GM21619 (cell line): ENCODE measurements at regions not wholly inside any gene's neighbourhood (a gene's known extent, or its start where the extent isn't known, plus 50 kb on each side); places are given as distances from the start of the nearest gene placed in this dataset.

Experiments used
- ATAC-seq: cut with Tn5 transposase; IDR thresholded peaks from one replicate; pipeline ENCODE4 v1.9.1; 2021; ENCODE audit not compliant: unreplicated experiment

DNA sequence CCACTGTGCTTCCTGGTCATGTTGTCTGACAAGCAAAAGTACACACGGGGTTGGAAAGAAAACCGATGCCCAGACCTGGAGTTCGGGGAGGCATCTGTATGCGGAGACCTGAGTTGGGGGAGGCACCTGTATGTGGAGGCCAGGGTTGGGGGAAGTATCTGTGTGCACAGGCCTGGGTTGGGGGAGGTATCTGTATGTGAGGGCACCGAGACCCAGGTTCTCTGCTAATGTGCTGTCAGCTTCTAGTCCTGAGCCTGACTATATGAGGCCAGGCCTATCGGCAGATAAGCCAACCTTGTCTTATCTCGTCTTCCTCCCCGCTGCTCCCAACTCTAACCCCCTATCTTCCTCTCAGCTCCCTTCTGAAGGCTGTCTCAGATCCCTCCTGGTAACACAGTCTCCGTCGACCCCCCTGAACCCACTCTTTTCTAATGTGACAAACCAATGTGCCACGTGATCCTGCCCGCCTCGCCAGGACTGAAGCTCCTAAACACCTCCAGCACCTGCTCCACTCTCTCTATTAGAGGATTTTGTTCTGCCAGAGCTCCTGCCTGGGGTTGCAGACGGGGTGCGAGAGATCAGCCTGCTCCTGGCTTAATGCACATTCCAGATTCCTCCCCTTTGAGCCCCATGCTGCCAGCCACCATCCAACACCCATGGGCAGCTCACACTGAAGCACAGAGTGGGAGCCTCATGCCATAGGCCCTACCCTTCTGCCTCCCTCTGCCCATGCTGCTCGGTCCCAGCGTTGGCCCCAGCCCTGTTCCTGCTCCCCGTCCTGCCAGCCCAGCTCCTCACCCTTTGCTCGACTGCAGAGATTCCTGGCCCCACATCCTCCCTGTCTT is 188.4 kb downstream of the SH3BP4 start:
- ATAC-seq: no peak

DNA sequence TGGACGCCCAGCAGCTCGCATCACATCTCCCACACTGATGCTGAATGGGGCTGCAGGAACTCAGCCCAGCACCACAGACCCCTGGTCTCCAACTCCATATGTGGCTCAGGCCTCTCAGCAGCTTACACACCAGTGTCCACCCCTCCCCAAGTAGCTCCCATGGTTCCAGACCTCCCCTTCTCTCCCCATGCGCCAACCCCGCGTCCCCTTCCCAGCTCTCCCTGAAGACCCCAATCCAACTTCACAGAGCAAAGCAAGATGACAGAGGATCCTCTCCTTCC is 188.9 kb downstream of the SH3BP4 start:
- ATAC-seq: no peak

DNA sequence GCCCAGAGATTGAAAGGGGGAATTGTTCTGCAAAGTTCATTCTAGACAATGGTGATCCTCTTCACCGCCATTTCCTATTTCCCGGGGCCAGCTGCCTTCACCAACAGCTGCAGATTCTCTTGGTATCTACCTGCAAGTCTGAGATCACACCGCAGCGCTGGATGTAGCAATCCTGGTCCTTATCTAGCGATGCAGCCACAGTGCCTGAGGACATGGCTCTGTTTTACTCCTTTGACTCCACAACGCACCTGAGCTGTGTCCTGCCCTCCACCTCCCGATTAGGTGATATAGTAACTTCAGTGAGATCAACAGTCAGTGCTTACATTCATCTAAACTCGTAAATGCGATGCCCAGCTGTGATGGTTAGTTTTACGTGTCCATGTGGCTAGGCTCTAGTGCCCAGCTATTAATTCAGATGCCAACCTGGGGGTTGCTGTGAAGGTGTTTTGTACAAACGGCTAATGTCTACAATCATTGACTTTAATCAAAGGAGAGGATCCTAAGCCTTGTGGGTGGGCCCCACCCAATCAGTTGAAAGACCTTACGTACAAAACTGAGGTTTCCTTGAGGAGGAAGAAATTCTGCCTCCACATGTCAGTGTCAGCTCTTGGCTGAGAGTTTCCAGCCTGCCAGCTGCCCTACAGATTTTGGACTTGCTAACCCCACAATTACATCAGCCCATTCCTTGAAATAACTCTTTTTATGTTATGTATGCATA is 189.8 kb downstream of the SH3BP4 start:
- ATAC-seq: no peak

DNA sequence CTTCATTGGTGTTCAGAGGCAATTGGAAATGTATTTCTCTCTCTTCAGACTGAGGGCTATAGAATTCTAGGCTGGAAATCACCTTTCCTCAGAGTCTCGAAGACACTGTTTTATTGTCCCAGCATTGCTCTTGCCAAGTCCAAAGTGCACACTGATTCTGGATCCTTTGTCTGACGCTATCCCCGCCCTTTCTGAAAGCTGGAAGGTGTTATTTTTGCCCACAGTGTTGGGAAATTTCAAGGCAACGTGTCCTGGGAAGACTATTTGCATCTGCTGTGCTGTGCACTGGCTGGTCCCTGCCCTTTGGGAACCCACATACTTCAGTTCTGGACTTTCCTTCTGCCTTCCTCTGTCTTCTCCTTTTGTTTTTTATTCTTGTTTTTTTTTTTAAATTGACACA is 190.8 kb downstream of the SH3BP4 start:
- no peak for ATAC-seq

DNA sequence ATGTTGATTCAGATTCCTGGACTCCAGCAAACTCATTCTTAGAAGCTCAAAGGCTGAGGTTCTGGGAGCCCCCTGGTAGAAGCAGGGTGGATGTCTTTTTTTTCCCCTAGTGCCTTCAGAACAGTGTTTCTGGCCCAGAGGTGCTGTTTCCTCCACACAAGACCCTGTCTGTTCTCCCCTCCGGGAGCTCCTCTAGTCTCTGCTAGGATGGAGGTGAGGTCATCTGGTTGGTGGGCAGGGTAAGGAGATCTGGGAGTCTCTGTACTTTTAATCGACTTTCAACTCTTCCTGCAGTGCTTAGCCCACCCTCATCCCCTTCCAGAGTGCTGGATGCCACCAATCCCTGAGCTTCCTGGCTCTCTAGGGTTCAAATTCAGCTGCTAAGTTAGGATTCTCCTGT is 192.0 kb downstream of the SH3BP4 start:
- ATAC-seq: no peak

DNA sequence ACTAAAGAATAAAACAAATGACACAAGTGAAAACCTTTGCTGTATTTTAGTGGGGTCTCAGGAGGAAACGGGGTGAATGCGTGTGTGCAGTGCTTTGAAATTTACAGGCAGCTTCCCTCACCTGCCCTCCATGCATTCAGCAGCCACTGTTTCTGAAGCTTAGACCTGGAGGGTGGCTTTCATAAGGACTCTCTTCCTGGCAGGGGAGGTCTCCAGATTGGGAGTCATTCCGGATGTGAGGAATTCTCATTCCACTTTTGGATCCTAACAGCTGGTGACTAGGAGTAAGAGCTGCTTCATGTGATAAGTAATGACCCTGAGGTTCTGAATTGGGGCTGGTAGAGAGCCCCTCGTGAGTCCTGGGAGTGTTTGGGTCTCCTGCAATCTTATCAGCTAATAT is 192.5 kb downstream of the SH3BP4 start:
- no peak for ATAC-seq

DNA sequence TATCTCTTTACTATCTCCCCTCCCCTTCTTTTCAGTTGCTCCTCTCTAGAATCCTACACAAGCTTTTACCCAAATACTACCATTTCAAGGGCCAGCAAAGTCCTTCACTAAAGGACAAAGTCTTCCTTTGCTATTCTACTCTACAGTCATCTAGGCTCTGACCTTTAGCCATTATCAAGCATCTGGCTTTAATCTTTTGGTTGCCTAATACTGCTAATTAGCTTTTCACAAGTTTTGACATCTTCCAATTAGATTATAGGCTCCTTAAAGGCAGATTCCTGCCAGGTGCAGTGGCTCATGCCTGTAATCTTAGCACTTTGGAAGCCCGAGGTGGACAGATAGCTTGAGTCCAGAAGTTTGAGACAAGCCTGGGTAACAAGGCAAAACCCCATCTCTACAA is 194.4 kb downstream of the SH3BP4 start:
- no peak for ATAC-seq

DNA sequence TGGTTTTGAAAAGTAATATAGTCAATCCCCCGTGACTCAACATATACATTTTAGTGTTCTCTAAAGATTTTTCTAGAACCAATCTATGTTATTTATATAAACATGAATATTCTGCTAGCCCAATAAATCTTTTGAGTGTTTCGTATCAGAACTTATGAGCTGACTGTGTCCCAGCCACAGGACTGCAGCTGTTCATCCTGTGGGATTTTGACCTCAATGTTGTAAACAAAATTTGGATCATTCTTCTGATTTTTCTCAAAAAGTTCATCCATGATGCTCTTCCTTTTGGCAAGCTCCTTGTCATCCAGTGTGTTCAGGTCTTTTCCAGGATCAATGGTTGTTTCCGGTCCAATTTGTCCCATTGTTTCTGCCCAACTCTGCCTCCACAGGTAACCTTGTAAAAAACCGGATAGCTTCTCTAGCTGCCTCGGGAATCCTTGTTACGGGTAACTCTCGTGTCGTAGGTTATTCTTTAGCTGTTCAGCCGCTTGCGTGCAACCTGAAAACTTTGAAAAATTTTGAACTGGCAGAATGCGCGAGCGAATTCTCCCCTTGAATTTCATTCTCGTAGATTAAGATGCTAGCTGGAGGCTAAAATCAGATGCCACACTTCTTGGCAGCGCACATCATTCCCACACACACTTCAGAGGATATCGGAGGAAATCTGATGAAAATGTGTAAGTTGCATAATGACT is 195.2 kb downstream of the SH3BP4 start:
- ATAC-seq: no peak

DNA sequence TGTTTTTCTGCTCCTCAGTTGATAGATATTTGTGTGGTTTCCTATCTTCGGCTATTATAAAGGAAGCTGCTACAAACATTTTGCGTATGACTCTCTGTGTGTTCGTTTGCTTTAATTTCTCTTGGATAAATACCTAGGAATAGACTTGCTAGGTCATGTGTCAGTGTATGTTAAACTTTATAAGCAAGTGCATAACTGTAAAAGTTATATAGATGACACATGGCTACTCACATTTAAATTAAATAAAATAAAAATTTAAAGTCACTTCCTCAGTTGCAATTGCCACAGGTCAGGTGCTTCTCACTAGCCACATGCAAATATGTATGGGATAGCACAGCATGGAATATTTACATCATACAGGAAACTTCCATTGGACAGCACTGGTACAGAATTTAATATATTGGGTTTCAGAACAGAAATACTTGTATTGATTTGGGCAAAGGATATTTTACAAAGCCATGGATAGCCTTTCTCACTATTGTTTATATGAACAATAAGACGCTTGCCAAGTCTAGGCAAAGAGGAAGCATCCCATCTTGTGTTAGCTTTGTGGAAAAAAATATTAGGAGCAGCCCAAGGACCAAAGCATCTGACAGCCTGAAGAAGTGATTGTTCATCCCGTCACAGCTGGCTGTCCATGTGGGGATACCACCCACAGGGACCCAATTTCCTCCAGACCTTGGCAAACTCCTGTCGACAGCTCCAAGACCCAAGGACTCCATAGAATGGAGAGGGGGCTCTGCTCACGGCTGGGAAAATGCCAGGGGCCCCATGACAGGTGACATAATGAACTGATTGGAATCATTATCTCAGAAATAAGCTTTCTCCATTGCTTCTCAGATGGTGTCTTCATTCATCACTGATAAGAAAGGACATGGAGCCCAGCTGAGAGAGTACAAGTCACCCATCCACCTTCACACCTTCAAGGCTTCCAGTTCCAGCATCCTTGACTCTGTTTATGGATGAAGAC is 196.7 kb downstream of the SH3BP4 start:
- no peak for ATAC-seq

DNA sequence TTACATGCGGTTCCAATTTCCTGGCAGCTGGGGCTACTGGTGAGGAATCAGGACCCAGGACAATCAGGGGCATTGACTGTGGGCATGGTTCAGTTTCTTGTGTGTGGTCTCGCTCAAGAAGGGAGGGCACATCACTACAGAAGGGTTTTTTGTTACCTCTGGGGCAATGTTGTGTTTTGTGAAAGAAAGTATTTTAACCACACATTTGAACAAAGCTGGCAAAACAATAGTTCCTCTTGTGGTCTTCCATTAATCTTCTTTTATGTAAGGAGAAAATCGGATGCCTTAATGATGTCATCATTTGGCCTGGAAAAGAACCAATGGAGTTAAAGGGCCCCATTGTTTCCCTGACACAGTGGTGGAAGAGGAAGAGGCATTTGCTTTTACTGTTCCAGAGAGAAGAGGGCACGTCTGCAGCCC is 197.4 kb downstream of the SH3BP4 start:
- ATAC-seq: no peak

DNA sequence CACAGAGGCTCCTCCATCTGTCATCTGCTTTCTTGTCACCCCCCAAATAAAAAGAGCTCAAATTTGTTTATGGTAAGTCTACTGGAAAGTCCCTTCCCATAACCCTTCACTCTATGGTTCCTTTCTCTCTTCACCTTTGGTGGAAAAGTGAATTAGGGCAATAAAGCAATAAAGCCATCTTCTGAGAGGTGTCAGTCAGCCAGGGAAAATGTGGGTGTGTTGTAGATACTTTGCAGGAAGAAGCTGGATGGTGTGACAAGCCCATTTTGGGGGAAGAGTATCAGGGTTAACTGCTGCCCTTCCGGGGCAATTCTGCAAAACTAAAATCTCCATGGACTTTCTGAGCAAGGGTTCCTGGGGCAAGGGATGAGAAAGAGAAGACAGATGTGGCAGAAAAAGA is 197.9 kb downstream of the SH3BP4 start:
- no peak for ATAC-seq

DNA sequence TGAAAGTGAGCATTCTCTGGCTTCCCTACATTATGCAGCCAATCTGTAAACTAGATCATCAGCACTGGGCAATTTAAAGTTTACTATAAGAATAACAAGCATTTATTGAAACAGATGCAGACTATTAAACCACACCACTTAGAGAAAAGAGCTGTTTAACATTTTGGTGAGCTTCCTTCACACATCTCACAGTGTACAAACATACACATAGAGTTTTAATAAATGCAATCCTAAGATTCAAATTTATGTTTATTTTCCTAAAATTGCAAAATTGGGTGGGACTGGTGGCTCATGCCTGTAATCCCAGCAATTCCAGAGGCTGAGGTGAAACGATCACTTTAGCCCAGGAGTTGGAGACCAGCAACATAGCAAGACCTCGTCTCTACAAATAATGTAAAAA is 199.3 kb downstream of the SH3BP4 start:
- no peak for ATAC-seq

DNA sequence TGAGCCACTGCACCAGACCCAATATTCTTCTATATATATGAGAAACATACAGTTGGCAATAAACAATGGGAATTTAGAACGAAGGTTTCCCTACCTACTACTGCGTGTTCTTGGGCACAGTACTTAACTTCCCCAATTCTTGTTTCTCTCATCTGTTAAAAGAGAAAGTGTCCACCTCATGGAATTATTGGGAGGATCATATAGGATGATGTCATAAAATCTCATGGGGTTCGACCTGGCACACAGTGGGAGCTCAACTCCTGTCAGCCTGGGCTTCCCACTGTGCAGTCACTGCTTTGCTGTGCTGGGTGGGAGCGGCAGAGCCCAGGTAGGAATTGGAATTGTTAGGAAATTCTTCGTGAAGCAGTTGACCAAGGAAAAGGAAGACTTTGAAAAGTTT is 203.3 kb downstream of the SH3BP4 start:
- no peak for ATAC-seq

DNA sequence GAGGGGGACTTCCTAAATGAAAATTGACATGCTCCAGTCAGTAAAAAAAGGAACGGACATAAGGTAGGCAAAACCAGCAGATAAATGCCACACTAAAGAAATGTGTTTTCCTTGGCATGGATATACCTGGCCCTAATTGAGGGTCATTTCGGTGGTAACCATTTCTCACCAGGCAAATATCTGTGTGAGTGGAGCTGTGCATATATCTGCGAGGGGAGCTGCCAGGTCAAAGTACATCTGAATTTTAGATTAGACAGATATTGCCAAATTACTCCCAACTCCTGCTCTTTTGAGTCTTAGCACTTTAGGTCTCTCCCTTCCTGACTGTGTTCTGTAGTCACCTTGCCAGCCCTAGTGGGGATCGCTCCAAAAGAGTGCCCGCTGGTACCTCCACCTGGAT is 204.2 kb downstream of the SH3BP4 start:
- no peak for ATAC-seq

DNA sequence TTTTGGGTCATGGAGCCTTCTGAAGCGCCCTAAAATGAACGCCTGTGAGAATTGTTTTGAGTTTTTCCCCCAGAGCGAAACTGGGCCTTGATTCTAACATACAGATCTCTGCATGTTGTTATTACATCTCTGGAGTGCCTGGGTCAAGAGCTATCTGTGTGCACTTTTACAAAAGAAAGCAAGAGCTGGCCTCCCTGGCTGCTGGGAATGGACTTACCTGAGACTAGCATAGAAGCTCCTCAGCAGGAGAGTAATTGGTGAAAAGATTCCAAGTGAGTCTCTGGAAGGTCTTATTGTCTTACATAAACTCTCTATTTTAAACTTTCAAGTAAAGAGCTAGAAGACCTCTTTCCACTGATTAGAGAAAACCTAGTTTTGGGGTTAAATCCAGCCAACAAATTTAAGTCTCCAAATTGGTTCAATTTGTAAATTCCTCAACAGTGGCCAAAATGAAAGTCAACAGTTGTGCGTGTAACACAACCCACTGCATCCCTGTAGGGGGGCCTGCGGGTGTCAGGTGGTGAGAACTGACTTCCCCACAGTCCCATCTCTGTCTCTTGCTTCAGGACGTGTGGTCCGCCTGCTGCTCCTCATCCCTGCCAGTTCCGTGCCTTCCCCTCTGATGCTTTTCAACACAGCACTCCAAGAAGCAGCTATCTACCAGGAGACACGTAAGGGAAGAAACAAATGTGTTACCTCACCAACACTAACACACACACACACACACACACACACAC is 206.1 kb downstream of the SH3BP4 start:
- ATAC-seq: no peak

DNA sequence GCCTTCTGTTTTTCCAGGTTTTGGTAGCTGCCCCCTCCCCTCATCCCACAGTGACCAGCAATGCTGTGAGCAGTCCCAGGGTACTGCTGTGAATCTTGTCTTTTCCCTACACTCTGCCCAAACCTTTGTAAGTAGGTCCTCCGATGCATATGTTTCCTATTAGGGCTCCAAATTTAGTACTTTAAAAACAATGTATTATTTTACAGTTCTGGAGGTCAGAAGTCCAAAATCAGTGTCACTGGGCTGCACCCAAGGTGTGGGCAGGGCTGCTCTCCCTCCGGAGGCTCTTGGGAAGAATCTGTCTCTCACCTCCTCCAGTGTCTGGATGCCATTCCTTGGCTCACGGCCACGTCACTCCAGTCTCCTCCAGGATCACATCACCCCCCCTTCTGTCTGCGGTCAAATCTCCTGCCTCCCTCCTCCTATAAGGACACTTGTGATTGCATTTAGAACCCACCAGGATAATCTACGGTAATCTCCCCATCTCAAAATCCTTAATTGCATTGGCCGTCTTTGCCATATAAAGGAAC is 208.5 kb downstream of the SH3BP4 start:
- no peak for ATAC-seq

DNA sequence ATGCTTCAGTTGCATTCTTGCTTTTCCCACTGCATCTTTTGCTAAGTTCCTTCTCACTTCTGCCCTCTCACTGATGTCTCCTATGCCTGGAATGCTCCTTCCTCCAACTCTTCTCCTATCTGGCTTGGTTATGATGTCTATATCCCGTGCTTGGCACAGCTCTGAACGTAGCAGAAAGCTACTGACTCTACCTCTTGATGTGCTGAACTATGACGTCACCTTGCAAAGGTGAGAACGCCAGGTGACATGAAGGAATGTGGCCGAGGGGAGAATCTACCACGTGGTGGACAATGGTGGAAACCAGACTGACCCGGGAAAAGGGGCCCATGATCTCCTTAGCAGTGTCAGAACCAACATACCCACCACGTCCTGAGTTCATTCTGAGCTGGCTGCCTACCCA is 209.7 kb downstream of the SH3BP4 start:
- no peak for ATAC-seq

DNA sequence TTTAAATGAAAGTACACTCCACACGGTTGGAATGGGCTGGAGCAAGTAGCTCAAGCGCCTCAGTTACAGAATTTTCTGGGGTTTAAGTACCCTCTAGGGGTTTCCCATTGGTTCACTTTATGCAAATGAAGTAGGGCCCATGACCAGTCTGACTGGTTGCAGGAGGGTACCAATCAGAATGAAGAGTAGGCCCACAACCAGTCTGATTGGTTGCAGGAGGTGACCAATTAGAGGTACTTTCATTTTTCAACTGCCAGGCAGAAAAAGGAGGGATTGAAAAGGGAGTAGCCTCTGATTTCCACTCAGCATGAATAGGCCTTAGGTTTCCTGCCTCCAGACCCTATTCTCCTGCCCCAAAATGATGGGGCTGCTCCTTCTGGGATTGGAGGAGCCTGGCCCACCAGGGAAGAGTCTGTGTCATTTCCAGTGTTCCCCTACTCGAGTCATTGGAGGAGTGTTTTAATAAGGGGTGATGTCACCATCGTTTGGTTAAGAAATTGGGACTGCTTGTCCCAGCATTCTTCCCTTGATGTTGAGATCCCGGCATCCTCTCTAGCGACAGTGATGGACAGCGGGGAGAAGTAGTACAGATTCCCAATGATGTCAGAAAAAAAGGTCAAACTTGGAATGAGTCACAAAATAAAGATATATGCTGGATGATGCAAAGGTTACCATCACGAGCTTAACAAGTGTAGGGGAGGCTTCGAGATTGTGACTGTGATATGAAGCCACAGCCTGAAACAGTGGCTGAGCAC is 210.4 kb downstream of the SH3BP4 start:
- no peak for ATAC-seq

DNA sequence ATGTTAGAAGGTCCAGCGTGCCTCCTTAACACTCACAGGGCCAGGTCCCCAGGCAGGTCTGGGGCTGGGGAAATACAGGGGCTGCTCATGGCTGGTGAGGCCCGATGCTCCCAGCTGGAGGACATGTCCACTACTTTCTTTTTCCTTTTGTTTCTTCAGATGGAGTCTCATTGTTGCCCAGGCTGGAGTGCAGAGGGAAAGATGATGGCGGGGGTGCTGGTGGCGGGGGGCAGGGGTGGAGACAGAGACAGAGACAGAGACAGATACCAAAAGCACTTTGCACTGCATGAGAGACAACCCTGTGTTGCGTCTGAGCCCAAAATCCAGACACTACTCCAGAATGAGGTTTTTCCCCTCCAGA is 211.0 kb downstream of the SH3BP4 start:
- no peak for ATAC-seq
